ENCODE measurements at regions not wholly inside any gene's neighbourhood (a gene's known extent, or its start where the extent isn't known, plus 50 kb on each side); places are given as distances from the start of the nearest gene placed in this dataset.

- TF ChIP-seq, protein P1, sequence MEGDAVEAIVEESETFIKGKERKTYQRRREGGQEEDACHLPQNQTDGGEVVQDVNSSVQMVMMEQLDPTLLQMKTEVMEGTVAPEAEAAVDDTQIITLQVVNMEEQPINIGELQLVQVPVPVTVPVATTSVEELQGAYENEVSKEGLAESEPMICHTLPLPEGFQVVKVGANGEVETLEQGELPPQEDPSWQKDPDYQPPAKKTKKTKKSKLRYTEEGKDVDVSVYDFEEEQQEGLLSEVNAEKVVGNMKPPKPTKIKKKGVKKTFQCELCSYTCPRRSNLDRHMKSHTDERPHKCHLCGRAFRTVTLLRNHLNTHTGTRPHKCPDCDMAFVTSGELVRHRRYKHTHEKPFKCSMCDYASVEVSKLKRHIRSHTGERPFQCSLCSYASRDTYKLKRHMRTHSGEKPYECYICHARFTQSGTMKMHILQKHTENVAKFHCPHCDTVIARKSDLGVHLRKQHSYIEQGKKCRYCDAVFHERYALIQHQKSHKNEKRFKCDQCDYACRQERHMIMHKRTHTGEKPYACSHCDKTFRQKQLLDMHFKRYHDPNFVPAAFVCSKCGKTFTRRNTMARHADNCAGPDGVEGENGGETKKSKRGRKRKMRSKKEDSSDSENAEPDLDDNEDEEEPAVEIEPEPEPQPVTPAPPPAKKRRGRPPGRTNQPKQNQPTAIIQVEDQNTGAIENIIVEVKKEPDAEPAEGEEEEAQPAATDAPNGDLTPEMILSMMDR (IDR thresholded peaks at IDR 0.05), result no peak
- TF ChIP-seq EZH2 (IDR thresholded peaks at IDR 0.05), result no peak
Observed at GRCh38 chr9:3576328-3576727, 50.5 kb upstream of the RFX3 start.

Measured in neural progenitor cell (in vitro differentiated cells).